Breast epithelium (tissue), 4 donors: ENCODE measurements at regions not wholly inside any gene's neighbourhood (a gene's known extent, or its start where the extent isn't known, plus 50 kb on each side); places are given as distances from the start of the nearest gene placed in this dataset.

Experiments used
- DNase-seq, 2 donors: peaks; one replicate each; pipeline ENCODE4 v3.0.0-alpha.2; 2019; ENCODE audit warnings: low spot score in 2 of 2
- H3K27ac ChIP-seq, 2 donors: fragments of 200-600 bp; sonication (generic) in 1 of 2; one replicate each; pipeline ENCODE4 v1.5.1; 2016 to 2019; ENCODE audit warnings: mild to moderate bottlenecking in 1 of 2
- H3K27me3 ChIP-seq, 2 donors: fragments of 200-600 bp; sonication (generic) in 1 of 2; one replicate each; pipeline versions ENCODE4 v1.5.1 to v1.6.0; 2017 to 2019; ENCODE audit warnings: control low read depth in 1 of 2, mild to moderate bottlenecking in 1 of 2
- H3K36me3 ChIP-seq: fragments of 200-600 bp; one replicate; pipeline ENCODE4 v1.5.1; 2019
- H3K4me1 ChIP-seq, 2 donors: fragments of 200-600 bp; sonication (generic); one replicate each; pipeline ENCODE4 v1.5.1; 2016 to 2019; ENCODE audit warnings: control low read depth in 1 of 2
- H3K4me3 ChIP-seq, 3 donors: fragments of 200-600 bp; sonication (generic); 1 replicate in 2 of 3; 2 replicates in 1 of 3; pipeline ENCODE4 v1.5.1; 2016 to 2019; ENCODE audit warnings: mild to moderate bottlenecking in 3 of 3, moderate library complexity in 2 of 3
- H3K9me3 ChIP-seq, 2 donors: fragments of 200-600 bp; sonication (generic) in 1 of 2; one replicate each; pipeline ENCODE4 v1.5.1; 2016 to 2019; ENCODE audit warnings: control low read depth in 1 of 2
- POLR2A ChIP-seq: fragments of 450-650 bp; IDR thresholded peaks from one replicate; pipeline ENCODE4 v1.6.1; 2016; ENCODE audit warnings: antibody characterized with exemption, mild to moderate bottlenecking, moderate library complexity
- POLR2AphosphoS5 ChIP-seq, 3 donors: sonication (generic); formaldehyde crosslinking; IDR thresholded peaks; one replicate each; pipeline ENCODE4 v1.6.1; 2017; ENCODE audit warnings: antibody characterized with exemption in 3 of 3
- intact Hi-C: fragments of 100-400 bp; cut with DNase I; formaldehyde crosslinking; loops from one replicate; pipeline ENCODE4 v1.15.1; 2023; ENCODE audit warnings: low total_unique reads
- TF ChIP-seq, protein P1 (sequence below), 3 donors: fragments of 450-650 bp; IDR thresholded peaks; one replicate each; pipeline ENCODE4 v1.5.1; 2016 to 2017; ENCODE audit warnings: antibody characterized with exemption in 3 of 3, mild to moderate bottlenecking in 3 of 3, moderate library complexity in 3 of 3

DNA sequence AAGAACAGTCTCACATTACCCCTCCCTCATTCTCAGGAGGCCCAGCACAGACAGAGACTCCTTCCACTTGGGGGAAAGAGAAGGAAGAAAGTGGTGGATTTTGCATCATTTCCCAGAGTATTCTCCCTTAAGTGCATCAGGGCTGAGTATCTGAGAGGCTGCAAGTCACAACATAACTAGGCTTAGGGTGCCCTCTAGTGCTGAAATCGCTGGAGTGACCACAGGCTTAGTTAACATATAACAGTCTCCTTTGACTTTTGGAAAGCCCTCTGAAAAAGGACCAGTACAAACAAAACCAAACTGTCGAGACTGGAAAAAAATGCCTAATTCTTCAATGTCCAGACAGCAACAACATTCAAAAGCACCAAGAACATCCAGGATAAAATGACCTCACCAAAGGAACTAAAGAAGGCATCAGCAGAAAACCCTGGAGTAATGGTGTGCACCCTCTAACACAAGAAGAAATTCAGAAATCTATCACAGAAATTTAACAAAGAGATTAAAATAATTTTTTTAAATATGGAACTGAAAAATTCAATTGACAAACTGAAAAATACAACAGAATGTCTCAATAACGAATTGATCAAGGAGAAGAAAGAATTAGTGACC, 412.3 kb downstream of the RPS29 start:
- DNase-seq, result no peak
- Histone ChIP-seq H3K4me1 (no peaks in the 10 kb centered on the region), H3K36me3 (no peaks in the 10 kb centered on the region), H3K27ac (no peak overlapping the region), H3K4me3 (no peak overlapping the region), H3K27me3 (no peaks in the 10 kb centered on the region), H3K9me3 (peaks cover 0 to 3% of the 10 kb centered on the region in 2 donors)
- TF ChIP-seq, protein P1, sequence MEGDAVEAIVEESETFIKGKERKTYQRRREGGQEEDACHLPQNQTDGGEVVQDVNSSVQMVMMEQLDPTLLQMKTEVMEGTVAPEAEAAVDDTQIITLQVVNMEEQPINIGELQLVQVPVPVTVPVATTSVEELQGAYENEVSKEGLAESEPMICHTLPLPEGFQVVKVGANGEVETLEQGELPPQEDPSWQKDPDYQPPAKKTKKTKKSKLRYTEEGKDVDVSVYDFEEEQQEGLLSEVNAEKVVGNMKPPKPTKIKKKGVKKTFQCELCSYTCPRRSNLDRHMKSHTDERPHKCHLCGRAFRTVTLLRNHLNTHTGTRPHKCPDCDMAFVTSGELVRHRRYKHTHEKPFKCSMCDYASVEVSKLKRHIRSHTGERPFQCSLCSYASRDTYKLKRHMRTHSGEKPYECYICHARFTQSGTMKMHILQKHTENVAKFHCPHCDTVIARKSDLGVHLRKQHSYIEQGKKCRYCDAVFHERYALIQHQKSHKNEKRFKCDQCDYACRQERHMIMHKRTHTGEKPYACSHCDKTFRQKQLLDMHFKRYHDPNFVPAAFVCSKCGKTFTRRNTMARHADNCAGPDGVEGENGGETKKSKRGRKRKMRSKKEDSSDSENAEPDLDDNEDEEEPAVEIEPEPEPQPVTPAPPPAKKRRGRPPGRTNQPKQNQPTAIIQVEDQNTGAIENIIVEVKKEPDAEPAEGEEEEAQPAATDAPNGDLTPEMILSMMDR (IDR thresholded peaks at IDR 0.05), result peak in 1 of 3 donors; percentile 16
- no peak for TF ChIP-seq POLR2A
- intact Hi-C loops, result no loop called here

GRCh38 chr14:49164074-49164473, 422.1 kb downstream of the RPS29 start:
- H3K27me3 ChIP-seq, result no peaks in the 10 kb centered on the region
- intact Hi-C loops, result no loop called here
- DNase-seq, result no peak

GRCh38 chr14:49160983-49161382, 425.2 kb downstream of the RPS29 start:
- no peak for DNase-seq
- TF ChIP-seq POLR2AphosphoS5 (IDR thresholded peaks at IDR 0.05) (no peak), POLR2A (no peak)
- TF ChIP-seq, protein P1 (IDR thresholded peaks at IDR 0.05), result no peak
- Histone ChIP-seq H3K9me3 (no peaks in the 10 kb centered on the region), H3K4me3 (no peak overlapping the region), H3K27me3 (no peaks in the 10 kb centered on the region), H3K4me1 (no peaks in the 10 kb centered on the region), H3K27ac (no peak overlapping the region), H3K36me3 (no peaks in the 10 kb centered on the region)
- intact Hi-C loops, result no loop called here

More at GRCh38 chr14:49164074-49164473, 422.1 kb downstream of the RPS29 start:
- H3K9me3 ChIP-seq, result no peaks in the 10 kb centered on the region
- H3K36me3 ChIP-seq, result no peaks in the 10 kb centered on the region
- no peak overlapping the region for H3K4me3 ChIP-seq
- TF ChIP-seq POLR2AphosphoS5 (IDR thresholded peaks at IDR 0.05) (no peak), POLR2A (no peak)
- TF ChIP-seq, protein P1 (IDR thresholded peaks at IDR 0.05), result no peak
- H3K4me1 ChIP-seq, result no peaks in the 10 kb centered on the region
- no peak overlapping the region for H3K27ac ChIP-seq

GRCh38 chr14:49159081-49159480, 427.1 kb downstream of the RPS29 start:
- no peaks in the 10 kb centered on the region for H3K27me3 ChIP-seq
- no peak overlapping the region for H3K27ac ChIP-seq
- no peaks in the 10 kb centered on the region for H3K9me3 ChIP-seq
- no peaks in the 10 kb centered on the region for H3K36me3 ChIP-seq
- intact Hi-C loops, result no loop called here
- DNase-seq, result no peak
- no peak overlapping the region for H3K4me3 ChIP-seq
- TF ChIP-seq, protein P1 (IDR thresholded peaks at IDR 0.05), result no peak
- TF ChIP-seq POLR2AphosphoS5 (IDR thresholded peaks at IDR 0.05) (no peak), POLR2A (no peak)
- H3K4me1 ChIP-seq, result no peaks in the 10 kb centered on the region

GRCh38 chr14:49139593-49139992, 446.6 kb downstream of the RPS29 start:
- Histone ChIP-seq H3K4me3 (no peak overlapping the region), H3K27me3 (no peaks in the 10 kb centered on the region), H3K9me3 (no peaks in the 10 kb centered on the region), H3K4me1 (no peaks in the 10 kb centered on the region), H3K27ac (no peak overlapping the region), H3K36me3 (no peaks in the 10 kb centered on the region)
- TF ChIP-seq POLR2AphosphoS5 (IDR thresholded peaks at IDR 0.05), result no peak
- TF ChIP-seq POLR2A, result no peak
- TF ChIP-seq, protein P1 (IDR thresholded peaks at IDR 0.05), result no peak
- intact Hi-C loops, result no loop called here
- DNase-seq, result no peak
